ENCODE measurements at regions not wholly inside any gene's neighbourhood (a gene's known extent, or its start where the extent isn't known, plus 50 kb on each side); places are given as distances from the start of the nearest gene placed in this dataset.
A peak's percentile ranks its signal among the peaks of the same experiment; 100 is the strongest.

- no peaks in the 10 kb centered on the region for H3K36me3 Mint-ChIP-seq (ENCODE audit: insufficient read depth)
Measured at GRCh38 chr12:45536284-45536683, 193.2 kb upstream of the ARID2 start.

GRCh38 chr12:45540661-45541341, 188.7 kb upstream of the ARID2 start:
- no peak for ATAC-seq
- H3K9me3 Mint-ChIP-seq, result no peaks in the 10 kb centered on the region
- no peak overlapping the region for H3K4me3 Mint-ChIP-seq
- no peak for DNase-seq
- H3K36me3 Mint-ChIP-seq (ENCODE audit: insufficient read depth), result no peaks in the 10 kb centered on the region
- H3K27me3 Mint-ChIP-seq (ENCODE audit: low read depth), result peaks cover 11% of the 10 kb centered on the region
- H3K4me1 Mint-ChIP-seq (ENCODE audit: low read depth), result no peaks in the 10 kb centered on the region

More at GRCh38 chr12:45536284-45536683, 193.2 kb upstream of the ARID2 start:
- peaks cover 16% of the 10 kb centered on the region for H3K27me3 Mint-ChIP-seq (ENCODE audit: low read depth)
- ATAC-seq, result no peak
- no peaks in the 10 kb centered on the region for H3K4me1 Mint-ChIP-seq (ENCODE audit: low read depth)
- no peak overlapping the region for H3K4me3 Mint-ChIP-seq
- no peaks in the 10 kb centered on the region for H3K9me3 Mint-ChIP-seq
- no peak for DNase-seq

- DNase-seq (peak; percentile 28), ATAC-seq (peak; percentile 78 to 90)
- no peak overlapping the region for H3K4me3 Mint-ChIP-seq
- no peaks in the 10 kb centered on the region for H3K4me1 Mint-ChIP-seq (ENCODE audit: low read depth)
- H3K36me3 Mint-ChIP-seq (ENCODE audit: insufficient read depth), result no peaks in the 10 kb centered on the region
- H3K27me3 Mint-ChIP-seq (ENCODE audit: low read depth), result no peaks in the 10 kb centered on the region
- no peaks in the 10 kb centered on the region for H3K9me3 Mint-ChIP-seq
Measured at GRCh38 chr12:45543887-45544286, 185.6 kb upstream of the ARID2 start.

GRCh38 chr12:45546545-45546944, 183.0 kb upstream of the ARID2 start:
- Mint-ChIP-seq H3K4me3 (no peak overlapping the region), H3K27me3 (ENCODE audit: low read depth) (no peaks in the 10 kb centered on the region), H3K36me3 (ENCODE audit: insufficient read depth) (no peaks in the 10 kb centered on the region), H3K4me1 (ENCODE audit: low read depth) (no peaks in the 10 kb centered on the region), H3K9me3 (no peaks in the 10 kb centered on the region)
- DNase-seq (no peak), ATAC-seq (no peak)

GRCh38 chr12:45547132-45547531, 182.4 kb upstream of the ARID2 start:
- ATAC-seq (no peak), DNase-seq (no peak)
- H3K36me3 Mint-ChIP-seq (ENCODE audit: insufficient read depth), result no peaks in the 10 kb centered on the region
- H3K4me3 Mint-ChIP-seq, result no peak overlapping the region
- no peaks in the 10 kb centered on the region for H3K4me1 Mint-ChIP-seq (ENCODE audit: low read depth)
- H3K9me3 Mint-ChIP-seq, result no peaks in the 10 kb centered on the region
- H3K27me3 Mint-ChIP-seq (ENCODE audit: low read depth), result no peaks in the 10 kb centered on the region

- DNase-seq (no peak), ATAC-seq (no peak)
- no peaks in the 10 kb centered on the region for H3K9me3 Mint-ChIP-seq
- H3K27me3 Mint-ChIP-seq (ENCODE audit: low read depth), result no peaks in the 10 kb centered on the region
- no peaks in the 10 kb centered on the region for H3K4me1 Mint-ChIP-seq (ENCODE audit: low read depth)
- no peaks in the 10 kb centered on the region for H3K36me3 Mint-ChIP-seq (ENCODE audit: insufficient read depth)
- no peak overlapping the region for H3K4me3 Mint-ChIP-seq
Measured at GRCh38 chr12:45547822-45548221, 181.7 kb upstream of the ARID2 start.

- DNase-seq, result no peak
- Mint-ChIP-seq H3K4me1 (ENCODE audit: low read depth) (no peaks in the 10 kb centered on the region), H3K9me3 (no peaks in the 10 kb centered on the region), H3K4me3 (no peak overlapping the region), H3K36me3 (ENCODE audit: insufficient read depth) (no peaks in the 10 kb centered on the region), H3K27me3 (ENCODE audit: low read depth) (no peaks in the 10 kb centered on the region)
- ATAC-seq, result no peak
Measured at GRCh38 chr12:45548426-45548825, 181.1 kb upstream of the ARID2 start.

GRCh38 chr12:45549337-45549902, 180.1 kb upstream of the ARID2 start:
- Mint-ChIP-seq H3K4me1 (ENCODE audit: low read depth) (no peaks in the 10 kb centered on the region), H3K9me3 (no peaks in the 10 kb centered on the region)

GRCh38 chr12:45553204-45553603, 176.3 kb upstream of the ARID2 start:
- H3K27me3 Mint-ChIP-seq (ENCODE audit: low read depth), result no peaks in the 10 kb centered on the region
- ATAC-seq, result no peak

More at GRCh38 chr12:45549337-45549902, 180.1 kb upstream of the ARID2 start:
- ATAC-seq (no peak), DNase-seq (no peak)
- Mint-ChIP-seq H3K4me3 (no peak overlapping the region), H3K36me3 (ENCODE audit: insufficient read depth) (no peaks in the 10 kb centered on the region), H3K27me3 (ENCODE audit: low read depth) (no peaks in the 10 kb centered on the region)

GRCh38 chr12:45557016-45557415, 172.5 kb upstream of the ARID2 start:
- no peaks in the 10 kb centered on the region for H3K36me3 Mint-ChIP-seq (ENCODE audit: insufficient read depth)
- no peak overlapping the region for H3K4me3 Mint-ChIP-seq
- no peaks in the 10 kb centered on the region for H3K9me3 Mint-ChIP-seq
- H3K27me3 Mint-ChIP-seq (ENCODE audit: low read depth), result no peaks in the 10 kb centered on the region
- no peaks in the 10 kb centered on the region for H3K4me1 Mint-ChIP-seq (ENCODE audit: low read depth)
- DNase-seq, result no peak
- no peak for ATAC-seq

More at GRCh38 chr12:45553204-45553603, 176.3 kb upstream of the ARID2 start:
- no peak for DNase-seq
- no peak overlapping the region for H3K4me3 Mint-ChIP-seq
- H3K9me3 Mint-ChIP-seq, result no peaks in the 10 kb centered on the region
- H3K36me3 Mint-ChIP-seq (ENCODE audit: insufficient read depth), result no peaks in the 10 kb centered on the region
- H3K4me1 Mint-ChIP-seq (ENCODE audit: low read depth), result no peaks in the 10 kb centered on the region

GRCh38 chr12:45558353-45558752, 171.2 kb upstream of the ARID2 start:
- Mint-ChIP-seq H3K4me1 (ENCODE audit: low read depth) (no peaks in the 10 kb centered on the region), H3K36me3 (ENCODE audit: insufficient read depth) (no peaks in the 10 kb centered on the region), H3K27me3 (ENCODE audit: low read depth) (no peaks in the 10 kb centered on the region), H3K4me3 (no peak overlapping the region), H3K9me3 (no peaks in the 10 kb centered on the region)
- no peak for DNase-seq
- no peak for ATAC-seq

GRCh38 chr12:45559537-45559936, 170.0 kb upstream of the ARID2 start:
- Mint-ChIP-seq H3K27me3 (ENCODE audit: low read depth) (no peaks in the 10 kb centered on the region), H3K4me3 (no peak overlapping the region), H3K9me3 (no peaks in the 10 kb centered on the region), H3K4me1 (ENCODE audit: low read depth) (no peaks in the 10 kb centered on the region), H3K36me3 (ENCODE audit: insufficient read depth) (no peaks in the 10 kb centered on the region)
- no peak for ATAC-seq
- DNase-seq, result no peak

- H3K9me3 Mint-ChIP-seq, result no peaks in the 10 kb centered on the region
- H3K36me3 Mint-ChIP-seq (ENCODE audit: insufficient read depth), result no peaks in the 10 kb centered on the region
- H3K4me1 Mint-ChIP-seq (ENCODE audit: low read depth), result no peaks in the 10 kb centered on the region
- DNase-seq (no peak), ATAC-seq (no peak)
- H3K4me3 Mint-ChIP-seq, result no peak overlapping the region
- H3K27me3 Mint-ChIP-seq (ENCODE audit: low read depth), result no peaks in the 10 kb centered on the region
Measured at GRCh38 chr12:45560689-45561088, 168.8 kb upstream of the ARID2 start.

- H3K36me3 Mint-ChIP-seq (ENCODE audit: insufficient read depth), result no peaks in the 10 kb centered on the region
- DNase-seq (no peak), ATAC-seq (no peak)
- H3K4me1 Mint-ChIP-seq (ENCODE audit: low read depth), result no peaks in the 10 kb centered on the region
- H3K9me3 Mint-ChIP-seq, result no peaks in the 10 kb centered on the region
- no peak overlapping the region for H3K4me3 Mint-ChIP-seq
- no peaks in the 10 kb centered on the region for H3K27me3 Mint-ChIP-seq (ENCODE audit: low read depth)
Measured at GRCh38 chr12:45561488-45561887, 168.0 kb upstream of the ARID2 start.

GRCh38 chr12:45565590-45565989, 163.9 kb upstream of the ARID2 start:
- H3K4me3 Mint-ChIP-seq, result no peak overlapping the region
- ATAC-seq, result no peak
- no peak for DNase-seq
- H3K36me3 Mint-ChIP-seq (ENCODE audit: insufficient read depth), result no peaks in the 10 kb centered on the region
- H3K9me3 Mint-ChIP-seq, result no peaks in the 10 kb centered on the region
- peaks cover 4% of the 10 kb centered on the region for H3K27me3 Mint-ChIP-seq (ENCODE audit: low read depth)
- H3K4me1 Mint-ChIP-seq (ENCODE audit: low read depth), result no peaks in the 10 kb centered on the region
